ENCODE measurements at regions not wholly inside any gene's neighbourhood (a gene's known extent, or its start where the extent isn't known, plus 50 kb on each side); places are given as distances from the start of the nearest gene placed in this dataset.

GRCh38 chr2:193703411-193703810 lies 1508.7 kb upstream of the TMEFF2 start:
- TF ChIP-seq CTCF (IDR thresholded peaks at IDR 0.05; ENCODE audit: low read length) (no peak), EZH2 (optimal IDR thresholded peaks at IDR 0.05; ENCODE audit: low read depth, low read length) (no peak), EZH2phosphoT487 (IDR thresholded peaks at IDR 0.05; ENCODE audit: low read length) (no peak)
